VCaP (cell line): ENCODE measurements at regions not wholly inside any gene's neighbourhood (a gene's known extent, or its start where the extent isn't known, plus 50 kb on each side); places are given as distances from the start of the nearest gene placed in this dataset.

ENCODE experiments used
- H3K27ac ChIP-seq: fragments of 450-650 bp; 2 replicates; pipeline ENCODE4 v1.5.1; 2017
- TF ChIP-seq, protein P1 (sequence below): fragments of 450-650 bp; conservative IDR thresholded peaks from 2 replicates; pipeline ENCODE4 v1.5.1; 2017; ENCODE audit warnings: mild to moderate bottlenecking, moderate library complexity

DNA sequence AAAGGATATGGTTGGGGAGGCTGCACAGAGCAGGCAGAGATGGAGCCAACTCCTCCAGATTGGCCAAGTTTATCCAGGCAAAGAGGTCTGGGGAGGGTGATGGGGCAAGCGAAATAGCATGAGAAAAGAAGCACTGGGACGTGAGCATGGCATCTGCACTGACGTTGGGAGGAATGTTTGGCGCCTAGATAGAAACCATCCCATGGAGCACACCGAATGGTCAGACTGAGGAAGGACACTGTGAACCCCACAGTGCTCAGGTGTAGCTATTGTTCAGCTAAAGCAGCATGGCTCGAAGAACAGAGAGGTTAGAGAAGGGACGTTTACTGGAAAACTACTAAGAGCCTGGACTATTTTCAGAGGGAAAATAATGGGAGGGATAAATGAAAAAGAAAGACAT lies 387.1 kb downstream of the EMP1 start:
- H3K27ac ChIP-seq = no peak overlapping the region
- TF ChIP-seq, protein P1, sequence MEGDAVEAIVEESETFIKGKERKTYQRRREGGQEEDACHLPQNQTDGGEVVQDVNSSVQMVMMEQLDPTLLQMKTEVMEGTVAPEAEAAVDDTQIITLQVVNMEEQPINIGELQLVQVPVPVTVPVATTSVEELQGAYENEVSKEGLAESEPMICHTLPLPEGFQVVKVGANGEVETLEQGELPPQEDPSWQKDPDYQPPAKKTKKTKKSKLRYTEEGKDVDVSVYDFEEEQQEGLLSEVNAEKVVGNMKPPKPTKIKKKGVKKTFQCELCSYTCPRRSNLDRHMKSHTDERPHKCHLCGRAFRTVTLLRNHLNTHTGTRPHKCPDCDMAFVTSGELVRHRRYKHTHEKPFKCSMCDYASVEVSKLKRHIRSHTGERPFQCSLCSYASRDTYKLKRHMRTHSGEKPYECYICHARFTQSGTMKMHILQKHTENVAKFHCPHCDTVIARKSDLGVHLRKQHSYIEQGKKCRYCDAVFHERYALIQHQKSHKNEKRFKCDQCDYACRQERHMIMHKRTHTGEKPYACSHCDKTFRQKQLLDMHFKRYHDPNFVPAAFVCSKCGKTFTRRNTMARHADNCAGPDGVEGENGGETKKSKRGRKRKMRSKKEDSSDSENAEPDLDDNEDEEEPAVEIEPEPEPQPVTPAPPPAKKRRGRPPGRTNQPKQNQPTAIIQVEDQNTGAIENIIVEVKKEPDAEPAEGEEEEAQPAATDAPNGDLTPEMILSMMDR = no peak

DNA sequence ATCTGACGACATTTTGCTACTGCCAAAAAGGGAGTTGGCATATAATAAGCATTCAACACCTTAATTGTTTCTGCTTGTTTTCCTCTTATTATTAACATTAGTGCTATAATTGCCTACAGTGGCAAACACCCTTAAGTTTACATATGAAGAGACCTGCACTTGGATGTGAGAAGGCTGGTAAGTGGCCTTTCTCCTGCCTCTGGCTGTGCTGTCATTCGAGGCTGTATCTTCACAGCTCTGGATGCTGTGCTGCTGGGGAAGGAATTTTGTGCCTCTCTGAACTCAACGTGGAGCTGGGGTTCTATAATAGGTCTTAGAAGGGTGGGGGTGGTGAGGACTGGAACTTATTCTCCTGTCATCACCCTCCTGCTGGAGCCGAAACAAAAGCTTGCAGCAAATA lies 385.9 kb downstream of the EMP1 start:
- TF ChIP-seq, protein P1 = no peak
- no peak overlapping the region for H3K27ac ChIP-seq

DNA sequence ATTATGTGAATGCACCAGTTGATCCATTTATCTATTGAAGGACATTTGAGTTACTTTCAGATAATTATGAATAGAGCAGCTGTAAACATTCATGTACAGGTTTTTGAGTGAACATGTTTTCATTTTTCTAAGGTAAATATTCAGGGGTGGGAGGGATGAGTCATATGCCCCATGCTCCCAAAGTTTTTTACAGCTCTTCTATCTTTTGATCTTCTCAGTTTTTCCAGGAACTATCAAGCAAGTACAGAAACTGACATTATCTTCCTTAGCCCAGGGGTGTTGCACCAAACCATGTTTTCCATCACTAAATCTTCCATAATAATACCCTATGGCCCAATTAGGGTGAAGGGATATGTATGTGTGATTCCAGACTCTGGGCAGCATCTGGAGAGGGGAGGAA lies 384.5 kb downstream of the EMP1 start:
- no peak overlapping the region for H3K27ac ChIP-seq
- TF ChIP-seq, protein P1 = no peak

- H3K27ac ChIP-seq = no peak overlapping the region
- TF ChIP-seq, protein P1 = no peak
These were observed 383.7 kb downstream of the EMP1 start for GRCh38 chr12:13580206-13580605.

- no peak overlapping the region for H3K27ac ChIP-seq
- TF ChIP-seq, protein P1 = no peak
These were observed 380.5 kb downstream of the EMP1 start for GRCh38 chr12:13576935-13577500.

- H3K27ac ChIP-seq = no peak overlapping the region
- TF ChIP-seq, protein P1 = no peak
These were observed 377.3 kb downstream of the EMP1 start for GRCh38 chr12:13573698-13574321.

- no peak overlapping the region for H3K27ac ChIP-seq
- TF ChIP-seq, protein P1 = no peak
These were observed 374.5 kb downstream of the EMP1 start for GRCh38 chr12:13571035-13571434.
